ENCODE measurements at regions not wholly inside any gene's neighbourhood (a gene's known extent, or its start where the extent isn't known, plus 50 kb on each side); places are given as distances from the start of the nearest gene placed in this dataset.

DNA sequence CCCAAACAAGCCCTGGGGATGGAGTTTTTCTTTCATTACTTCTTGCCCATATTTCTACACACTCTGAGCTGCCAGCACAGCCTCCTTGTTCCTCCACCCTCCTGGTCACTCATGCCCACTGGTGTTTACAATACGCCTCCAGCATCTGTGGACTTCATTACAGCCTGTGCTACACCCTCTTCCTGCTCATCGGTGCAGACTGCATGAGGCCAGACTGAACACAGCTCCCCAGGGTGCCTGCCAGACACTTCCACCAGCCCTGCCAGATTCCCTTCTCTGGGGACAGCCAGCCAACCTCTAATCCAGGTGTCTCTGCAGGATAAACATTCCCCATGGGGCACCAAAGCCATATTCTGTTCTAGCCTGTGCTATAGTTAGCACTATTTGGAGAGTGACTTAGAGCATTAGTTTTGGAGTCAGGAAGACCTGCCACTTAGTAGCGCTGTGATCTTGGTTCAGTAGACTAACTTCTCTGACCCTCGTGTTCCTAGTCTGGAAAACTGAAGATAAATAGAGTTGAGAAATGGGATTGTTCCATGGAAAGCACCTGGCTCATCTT, 163.8 kb upstream of the KLF4 start:
- ATAC-seq (ENCODE audit: low FRiP score) (no peak), DNase-seq (ENCODE audit: low spot score) (no peak)
- TF ChIP-seq, protein P1, sequence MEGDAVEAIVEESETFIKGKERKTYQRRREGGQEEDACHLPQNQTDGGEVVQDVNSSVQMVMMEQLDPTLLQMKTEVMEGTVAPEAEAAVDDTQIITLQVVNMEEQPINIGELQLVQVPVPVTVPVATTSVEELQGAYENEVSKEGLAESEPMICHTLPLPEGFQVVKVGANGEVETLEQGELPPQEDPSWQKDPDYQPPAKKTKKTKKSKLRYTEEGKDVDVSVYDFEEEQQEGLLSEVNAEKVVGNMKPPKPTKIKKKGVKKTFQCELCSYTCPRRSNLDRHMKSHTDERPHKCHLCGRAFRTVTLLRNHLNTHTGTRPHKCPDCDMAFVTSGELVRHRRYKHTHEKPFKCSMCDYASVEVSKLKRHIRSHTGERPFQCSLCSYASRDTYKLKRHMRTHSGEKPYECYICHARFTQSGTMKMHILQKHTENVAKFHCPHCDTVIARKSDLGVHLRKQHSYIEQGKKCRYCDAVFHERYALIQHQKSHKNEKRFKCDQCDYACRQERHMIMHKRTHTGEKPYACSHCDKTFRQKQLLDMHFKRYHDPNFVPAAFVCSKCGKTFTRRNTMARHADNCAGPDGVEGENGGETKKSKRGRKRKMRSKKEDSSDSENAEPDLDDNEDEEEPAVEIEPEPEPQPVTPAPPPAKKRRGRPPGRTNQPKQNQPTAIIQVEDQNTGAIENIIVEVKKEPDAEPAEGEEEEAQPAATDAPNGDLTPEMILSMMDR (IDR thresholded peaks at IDR 0.05), result no peak

DNA sequence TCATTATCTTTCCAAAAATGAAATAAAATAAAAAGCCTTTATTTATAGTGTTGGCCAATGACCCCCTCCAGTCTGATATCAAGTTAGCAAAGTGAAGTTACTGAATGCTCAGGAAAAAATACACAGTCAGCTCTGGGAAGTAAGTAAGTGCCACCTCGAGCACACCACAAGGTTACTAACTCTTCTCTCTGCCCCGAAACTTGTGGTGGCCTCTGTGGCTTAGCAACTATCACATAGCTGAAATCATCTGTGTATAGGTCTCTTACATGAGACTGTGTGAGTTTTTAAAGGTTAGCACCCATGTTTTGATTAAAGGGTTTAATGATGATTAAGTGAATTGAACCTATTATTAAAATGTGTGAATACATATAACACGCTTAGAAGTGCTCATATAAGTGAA, 161.4 kb upstream of the KLF4 start:
- ATAC-seq (ENCODE audit: low FRiP score) (no peak), DNase-seq (ENCODE audit: low spot score) (no peak)
- TF ChIP-seq, protein P1 (IDR thresholded peaks at IDR 0.05), result no peak

DNA sequence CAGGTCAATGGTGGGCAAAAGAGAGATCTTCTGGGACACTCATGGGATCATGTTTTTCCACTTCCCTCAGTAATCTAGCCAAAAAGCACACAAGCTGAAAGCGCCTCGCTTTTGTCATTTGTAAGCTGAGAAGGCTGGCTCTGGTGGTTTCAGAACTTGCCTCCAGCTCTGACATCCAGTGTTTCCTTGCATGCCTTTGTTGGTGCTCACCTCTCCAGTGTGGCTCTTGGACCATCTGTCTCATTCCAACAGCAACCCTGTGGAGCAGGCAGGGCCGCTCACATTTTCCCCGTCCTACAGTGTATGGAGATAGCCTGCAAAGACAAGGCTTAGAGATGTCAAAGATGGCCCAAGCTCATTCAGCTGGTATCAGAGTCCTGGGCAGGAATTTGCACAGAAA, 160.8 kb upstream of the KLF4 start:
- no peak for DNase-seq (ENCODE audit: low spot score)
- TF ChIP-seq, protein P1 (IDR thresholded peaks at IDR 0.05), result no peak
- ATAC-seq (ENCODE audit: low FRiP score), result no peak

DNA sequence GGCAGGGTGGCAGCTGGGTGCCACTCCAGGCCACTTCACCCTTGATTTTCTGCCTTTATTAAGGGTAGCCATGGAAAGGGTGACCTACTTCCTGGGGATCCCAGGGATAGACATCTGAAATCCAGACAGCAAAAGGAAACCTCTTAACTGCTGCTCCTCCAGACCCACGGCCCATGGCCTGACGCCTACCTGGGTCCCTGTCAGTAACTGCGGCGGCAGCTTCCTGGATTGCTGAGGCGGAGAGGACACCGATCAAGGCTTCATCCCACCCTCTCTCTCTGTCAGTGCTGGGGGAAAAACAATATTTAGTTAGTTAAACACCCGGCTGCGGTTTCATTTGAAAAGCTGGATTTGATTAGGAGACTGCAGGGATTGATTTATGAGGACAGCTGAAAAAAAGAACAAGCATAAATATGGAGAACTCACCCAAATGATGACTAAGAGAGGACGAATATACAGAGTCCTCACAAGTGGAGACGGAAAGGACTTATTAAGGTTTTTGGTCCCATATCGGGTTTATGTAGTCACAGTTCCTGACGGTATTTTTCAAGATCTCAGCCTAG, 158.7 kb upstream of the KLF4 start:
- ATAC-seq (ENCODE audit: low FRiP score) (no peak), DNase-seq (ENCODE audit: low spot score) (no peak)
- TF ChIP-seq, protein P1 (IDR thresholded peaks at IDR 0.05), result no peak

DNA sequence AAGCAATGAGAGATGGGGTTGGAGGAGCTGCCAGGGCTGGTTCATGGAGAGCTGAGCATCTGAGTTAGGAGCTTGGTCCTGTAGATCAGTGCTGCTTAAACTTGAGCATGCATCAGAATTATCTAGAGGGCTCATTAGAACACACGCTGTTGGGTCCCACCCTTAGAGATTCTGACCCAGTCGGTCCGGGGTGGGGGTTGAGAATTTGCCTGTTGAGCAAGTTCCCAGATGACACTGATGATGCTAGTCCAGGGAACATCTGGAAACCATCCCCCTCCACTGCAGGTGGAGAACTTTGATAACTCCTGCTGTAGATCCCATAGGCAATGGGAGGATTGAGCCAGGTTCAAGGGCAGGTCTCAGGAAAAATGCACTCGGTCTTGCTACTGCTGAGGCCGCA, 158.0 kb upstream of the KLF4 start:
- TF ChIP-seq, protein P1 (IDR thresholded peaks at IDR 0.05), result no peak
- DNase-seq (ENCODE audit: low spot score) (no peak), ATAC-seq (ENCODE audit: low FRiP score) (no peak)

DNA sequence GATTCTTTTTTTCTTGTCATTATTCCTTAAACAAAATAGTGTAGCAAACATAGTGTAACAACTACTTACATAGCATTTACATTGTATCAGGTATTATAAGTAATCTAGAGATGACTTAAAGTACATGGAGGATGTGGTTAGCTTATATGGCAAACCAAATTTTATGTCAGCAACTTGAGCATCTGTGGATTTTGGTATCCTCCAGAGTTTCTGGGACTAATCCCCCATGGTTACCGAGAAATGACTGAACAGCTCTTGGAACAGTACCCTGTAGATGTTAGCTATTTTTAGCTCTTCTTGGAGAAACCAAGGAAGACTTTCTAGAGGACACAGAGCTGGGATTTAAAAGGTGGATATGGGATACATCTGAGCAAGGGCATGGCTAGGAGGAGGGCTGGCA, 157.6 kb upstream of the KLF4 start:
- TF ChIP-seq, protein P1 (IDR thresholded peaks at IDR 0.05), result no peak
- DNase-seq (ENCODE audit: low spot score) (no peak), ATAC-seq (ENCODE audit: low FRiP score) (no peak)

DNA sequence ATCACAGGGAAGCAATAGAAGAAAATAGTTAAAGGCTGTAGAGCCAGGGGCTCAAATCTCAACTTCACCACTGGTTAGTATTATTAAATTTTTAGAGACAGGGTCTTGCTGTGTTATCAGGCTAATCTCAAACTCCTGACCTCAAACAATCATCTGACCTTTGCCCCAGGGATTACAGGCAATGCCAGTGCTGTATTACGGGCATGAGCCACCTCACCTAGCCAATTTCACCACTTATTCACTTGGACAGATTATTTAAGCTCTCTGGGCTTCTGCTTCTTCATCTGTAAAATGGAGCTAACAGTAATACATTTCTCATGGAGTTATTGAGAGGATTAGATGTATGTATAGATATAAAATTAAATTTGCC, 155.9 kb upstream of the KLF4 start:
- ATAC-seq (ENCODE audit: low FRiP score) (no peak), DNase-seq (ENCODE audit: low spot score) (no peak)
- TF ChIP-seq, protein P1 (IDR thresholded peaks at IDR 0.05), result no peak
